CD4-positive, alpha-beta memory T cell (primary cell): ENCODE measurements at regions not wholly inside any gene's neighbourhood (a gene's known extent, or its start where the extent isn't known, plus 50 kb on each side); places are given as distances from the start of the nearest gene placed in this dataset.
A peak's percentile ranks its signal among the peaks of the same experiment; 100 is the strongest.
"Not testable (repeated sequence)": the region's sequence is repeated elsewhere in the genome, so short reads cannot be mapped to it uniquely, and the experiment has no call there.

Source experiments
- CTCF ChIA-PET: fragments of 350-600 bp; sonication (Branson Sonifier 250); formaldehyde crosslinking; loops from one replicate; lab custom pipeline; 2021; ENCODE audit warnings: inconsistent platforms; ENCODE audit not compliant: partially characterized antibody; lab: Charles Lee
- POLR2A ChIA-PET: fragments of 350-600 bp; sonication (Branson Sonifier 250); formaldehyde crosslinking; loops from one replicate; lab custom pipeline; 2021; ENCODE audit not compliant: partially characterized antibody; lab: Charles Lee
- DNase-seq, 5 donors: peaks; one replicate each; pipeline versions ENCODE4 v3.0.0 to v3.0.0-alpha.2; 2020 to 2022; ENCODE audit warnings: mixed read lengths in 1 of 5
- H3K27ac ChIP-seq: one replicate; pipeline ENCODE4 v1.7.0; 2013; ENCODE audit warnings: low read depth, low read length
- H3K27me3 ChIP-seq: 2 replicates; pipeline ENCODE4 v1.7.0; 2013; ENCODE audit warnings: mild to moderate bottlenecking, low read length, moderate library complexity; ENCODE audit not compliant: insufficient read depth
- H3K36me3 ChIP-seq: 2 replicates; pipeline ENCODE4 v1.7.0; 2013; ENCODE audit warnings: mild to moderate bottlenecking, low read length, moderate library complexity; ENCODE audit not compliant: insufficient read depth
- H3K4me1 ChIP-seq: 2 replicates; pipeline ENCODE4 v1.7.0; 2013; ENCODE audit warnings: mild to moderate bottlenecking, low read length, moderate library complexity; ENCODE audit not compliant: insufficient read depth
- H3K4me3 ChIP-seq, 2 donors: one replicate each; pipeline ENCODE4 v1.7.0; 2013; ENCODE audit warnings: low read length in 2 of 2, mild to moderate bottlenecking in 1 of 2
- H3K9me3 ChIP-seq, 2 donors: one replicate each; pipeline ENCODE4 v1.7.0; 2013; ENCODE audit warnings: low read length in 2 of 2, control low read depth in 1 of 2; ENCODE audit not compliant: control insufficient read depth in 1 of 2
- H3K27ac Mint-ChIP-seq, 7 donors: one replicate each; pipeline ENCODE4 v1.8.0; 2020 to 2021; ENCODE audit warnings: mixed read lengths in 7 of 7, mild to moderate bottlenecking in 6 of 7, inconsistent platforms in 3 of 7, moderate library complexity in 3 of 7
- H3K27me3 Mint-ChIP-seq, 2 donors: one replicate each; pipeline ENCODE4 v1.8.0; 2020 to 2021; ENCODE audit warnings: mixed read lengths in 2 of 2
- H3K36me3 Mint-ChIP-seq, 2 donors: one replicate each; pipeline ENCODE4 v1.8.0; 2020 to 2021; ENCODE audit warnings: mixed read lengths in 2 of 2, inconsistent platforms in 1 of 2, mild to moderate bottlenecking in 1 of 2
- H3K4me1 Mint-ChIP-seq, 4 donors: one replicate each; pipeline ENCODE4 v1.8.0; 2020 to 2021; ENCODE audit warnings: mixed read lengths in 4 of 4, mild to moderate bottlenecking in 1 of 4
- H3K4me3 Mint-ChIP-seq, 8 donors: one replicate each; pipeline ENCODE4 v1.8.0; 2020 to 2021; ENCODE audit warnings: mixed read lengths in 8 of 8, mild to moderate bottlenecking in 7 of 8, moderate library complexity in 6 of 8, inconsistent platforms in 3 of 8
- H3K9me3 Mint-ChIP-seq, 8 donors: one replicate each; pipeline ENCODE4 v1.8.0; 2020 to 2021; ENCODE audit warnings: mixed read lengths in 8 of 8, mild to moderate bottlenecking in 5 of 8, inconsistent platforms in 3 of 8, moderate library complexity in 1 of 8
- intact Hi-C: fragments of 100-400 bp; cut with micrococcal nuclease; formaldehyde crosslinking; loops from one replicate; pipeline ENCODE4 v1.15.1; 2023

GRCh38 chr2:111482987-111483679 is 362.4 kb downstream of the BCL2L11 start:
- POLR2A ChIA-PET: interaction anchor here (0.6 kb wide), 1 partner anchor 363 kb away, joined by 3 read pairs; the partner anchor contains the start of gene BCL2L11
- CTCF ChIA-PET: interaction anchor here (1.2 kb wide), 1 partner anchor 218 kb away, joined by 3 read pairs; no protein-coding TSS in a partner anchor
- H3K36me3 Mint-ChIP-seq, H3K4me1 ChIP-seq, H3K27me3 Mint-ChIP-seq, H3K9me3 Mint-ChIP-seq, H3K9me3 ChIP-seq, H3K27me3 ChIP-seq, H3K27ac ChIP-seq, H3K4me1 Mint-ChIP-seq, H3K36me3 ChIP-seq, H3K4me3 ChIP-seq, H3K4me3 Mint-ChIP-seq: not testable (repeated sequence)
- H3K27ac Mint-ChIP-seq: peak overlapping the region in 3 of 7 donors; percentile 57 to 88 (median 57)
- DNase-seq: peak in 1 of 5 donors; percentile 24
- intact Hi-C loops: loop anchor here (5.0 kb wide), 1 partner anchor 219 kb away; no protein-coding TSS in a partner anchor

GRCh38 chr2:111484097-111484496 is 363.4 kb downstream of the BCL2L11 start:
- H3K9me3 ChIP-seq, H3K27ac Mint-ChIP-seq, H3K9me3 Mint-ChIP-seq, H3K4me1 ChIP-seq, H3K27me3 ChIP-seq, H3K4me1 Mint-ChIP-seq, POLR2A ChIA-PET, DNase-seq, H3K4me3 ChIP-seq, H3K36me3 Mint-ChIP-seq, H3K27ac ChIP-seq, H3K27me3 Mint-ChIP-seq, H3K36me3 ChIP-seq, H3K4me3 Mint-ChIP-seq: not testable (repeated sequence)
- CTCF ChIA-PET: interaction anchor here (1.2 kb wide), 2 partner anchors 216 to 217 kb away, joined by 3 read pairs; no protein-coding TSS in a partner anchor
- intact Hi-C loops: loop anchor here (5.0 kb wide), 1 partner anchor 218 kb away; no protein-coding TSS in a partner anchor

GRCh38 chr2:111485895-111486294 is 365.2 kb downstream of the BCL2L11 start:
- DNase-seq, H3K4me3 ChIP-seq, POLR2A ChIA-PET, H3K4me1 Mint-ChIP-seq, H3K36me3 ChIP-seq, H3K36me3 Mint-ChIP-seq, H3K4me1 ChIP-seq, H3K9me3 ChIP-seq, intact Hi-C loops, H3K9me3 Mint-ChIP-seq, H3K27ac ChIP-seq, CTCF ChIA-PET, H3K27me3 Mint-ChIP-seq, H3K27me3 ChIP-seq: not testable (repeated sequence)
- peak overlapping the region in 3 of 7 donors; percentile 65 to 86 (median 74) for H3K27ac Mint-ChIP-seq
- peak overlapping the region in 1 of 8 donors; percentile 30 for H3K4me3 Mint-ChIP-seq

- H3K4me3 Mint-ChIP-seq, intact Hi-C loops, H3K36me3 Mint-ChIP-seq, H3K36me3 ChIP-seq, DNase-seq, H3K9me3 Mint-ChIP-seq, H3K9me3 ChIP-seq, H3K27me3 ChIP-seq, H3K27ac Mint-ChIP-seq, H3K27me3 Mint-ChIP-seq, H3K4me1 ChIP-seq, CTCF ChIA-PET, POLR2A ChIA-PET, H3K27ac ChIP-seq, H3K4me3 ChIP-seq: not testable (repeated sequence)
- H3K4me1 Mint-ChIP-seq: peaks cover 5 to 13% (median 7%) of the 10 kb centered on the region in 4 donors
Measured at GRCh38 chr2:111488451-111488850, 367.7 kb downstream of the BCL2L11 start.

- H3K9me3 ChIP-seq, H3K4me3 Mint-ChIP-seq, POLR2A ChIA-PET, H3K4me1 ChIP-seq, H3K36me3 Mint-ChIP-seq, H3K27me3 ChIP-seq, intact Hi-C loops, H3K27ac Mint-ChIP-seq, CTCF ChIA-PET, H3K4me3 ChIP-seq, H3K9me3 Mint-ChIP-seq, H3K27me3 Mint-ChIP-seq, H3K27ac ChIP-seq, DNase-seq, H3K36me3 ChIP-seq: not testable (repeated sequence)
- peaks cover 5 to 19% (median 10%) of the 10 kb centered on the region in 4 donors for H3K4me1 Mint-ChIP-seq
Measured at GRCh38 chr2:111489460-111489859, 368.7 kb downstream of the BCL2L11 start.

GRCh38 chr2:111491181-111491580 is 370.5 kb downstream of the BCL2L11 start:
- Mint-ChIP-seq H3K4me1 (peaks cover 4 to 14% (median 9%) of the 10 kb centered on the region in 4 donors), H3K4me3 (peak overlapping the region in 2 of 8 donors; percentile 51 to 59), H3K27ac (peak overlapping the region in 3 of 7 donors; percentile 31 to 50 (median 42))
- H3K27me3 ChIP-seq, H3K9me3 Mint-ChIP-seq, H3K36me3 Mint-ChIP-seq, intact Hi-C loops, H3K27ac ChIP-seq, H3K36me3 ChIP-seq, DNase-seq, H3K4me3 ChIP-seq, H3K27me3 Mint-ChIP-seq, CTCF ChIA-PET, POLR2A ChIA-PET, H3K9me3 ChIP-seq: not testable (repeated sequence)
- peaks cover 11% of the 10 kb centered on the region for H3K4me1 ChIP-seq

- DNase-seq, H3K27me3 ChIP-seq, H3K9me3 ChIP-seq, H3K27me3 Mint-ChIP-seq, H3K27ac ChIP-seq, POLR2A ChIA-PET, H3K9me3 Mint-ChIP-seq, CTCF ChIA-PET, H3K36me3 Mint-ChIP-seq, intact Hi-C loops, H3K36me3 ChIP-seq, H3K4me3 ChIP-seq: not testable (repeated sequence)
- H3K4me1 ChIP-seq: peaks cover 13% of the 10 kb centered on the region
- peak overlapping the region in 4 of 8 donors; percentile 6 to 59 (median 50) for H3K4me3 Mint-ChIP-seq
- peak overlapping the region in 5 of 7 donors; percentile 15 to 50 (median 42) for H3K27ac Mint-ChIP-seq
- peaks cover 4 to 14% (median 9%) of the 10 kb centered on the region in 4 donors for H3K4me1 Mint-ChIP-seq
Measured at GRCh38 chr2:111491614-111492013, 370.9 kb downstream of the BCL2L11 start.
